ENCODE measurements at regions not wholly inside any gene's neighbourhood (a gene's known extent, or its start where the extent isn't known, plus 50 kb on each side); places are given as distances from the start of the nearest gene placed in this dataset.

DNA sequence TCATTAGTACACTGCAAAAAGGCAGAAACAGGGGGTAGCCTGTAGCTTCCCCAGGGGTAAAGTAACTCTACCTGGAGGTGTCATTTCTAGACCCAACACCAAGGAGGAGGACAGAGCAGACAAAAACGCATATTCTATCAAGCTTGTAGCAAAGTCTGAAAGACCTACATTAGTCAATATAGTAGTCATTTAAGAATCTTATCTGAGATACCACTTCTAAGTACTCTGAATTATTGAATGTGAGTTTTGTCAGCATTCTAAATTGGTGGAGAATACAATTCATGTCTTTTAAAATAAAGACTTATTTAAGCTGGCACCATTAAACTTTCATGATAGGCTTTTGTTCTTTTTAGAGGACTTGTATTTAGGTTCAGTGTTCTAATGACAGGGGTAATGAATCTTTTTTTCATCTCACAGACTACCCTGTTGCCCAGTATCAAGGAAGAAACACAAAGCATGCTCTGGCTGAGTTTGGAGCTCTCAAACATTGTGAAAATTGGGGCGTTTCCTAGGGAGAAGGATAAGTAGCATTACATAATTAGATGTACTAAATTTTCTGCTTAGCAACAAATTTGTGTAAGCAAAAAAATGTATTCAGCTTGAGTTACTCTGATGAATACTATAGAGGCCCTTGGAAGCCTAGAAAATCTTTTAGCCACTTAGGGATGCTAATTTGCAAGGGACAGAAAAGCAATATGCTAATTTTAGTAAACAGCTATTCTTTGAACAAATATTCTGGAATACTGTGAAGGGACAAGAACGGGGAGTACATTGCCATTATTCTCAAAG, 255.4 kb upstream of the HSF2 start:
- H3K27ac Mint-ChIP-seq, result no peak overlapping the region
- DNase-seq, result no peak
- Histone ChIP-seq H3K27me3 (ENCODE audit: control insufficient read depth, insufficient read depth, low read length) (no peaks in the 10 kb centered on the region), H3K27ac (ENCODE audit: insufficient read depth, low read length, poor library complexity, severe bottlenecking) (no peak overlapping the region), H3K36me3 (ENCODE audit: control insufficient read depth, insufficient read depth, low read length) (no peaks in the 10 kb centered on the region), H3K4me1 (ENCODE audit: control insufficient read depth, insufficient read depth, low read length, poor library complexity, severe bottlenecking) (no peaks in the 10 kb centered on the region), H3K4me3 (ENCODE audit: low read depth, low read length) (no peak overlapping the region), H3K9me3 (ENCODE audit: control insufficient read depth in 2 of 2, low read length in 2 of 2) (no peaks in the 10 kb centered on the region)
- ATAC-seq (ENCODE audit: low read depth in 2 of 2), result no peak
- no peaks in the 10 kb centered on the region for H3K4me1 Mint-ChIP-seq
- H3K36me3 Mint-ChIP-seq, result no peaks in the 10 kb centered on the region
- H3K4me3 Mint-ChIP-seq, result no peak overlapping the region
- H3K9me3 Mint-ChIP-seq, result peaks cover 0 to 2% (median 0%) of the 10 kb centered on the region in 7 donors
- H3K27me3 Mint-ChIP-seq, result no peaks in the 10 kb centered on the region

DNA sequence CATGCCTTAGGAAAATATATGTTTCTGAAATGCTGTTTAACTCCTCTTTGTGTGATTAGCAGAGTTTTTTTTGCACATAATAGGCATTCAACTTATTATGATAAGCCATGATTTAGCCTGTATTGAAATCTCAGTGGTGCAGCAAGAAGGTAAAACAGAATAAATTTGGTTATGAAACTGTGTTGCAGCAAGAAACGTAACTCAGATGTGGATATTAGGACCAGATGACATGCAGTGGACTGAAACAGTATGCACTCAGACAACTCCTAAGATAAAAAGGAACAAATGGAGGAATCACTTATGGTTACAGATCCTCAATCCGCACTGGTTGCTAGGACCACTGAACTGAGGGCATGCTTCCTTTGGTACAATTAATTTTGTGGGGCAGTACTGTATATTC, 254.2 kb upstream of the HSF2 start:
- H3K27me3 Mint-ChIP-seq, result no peaks in the 10 kb centered on the region
- DNase-seq (no peak), ATAC-seq (ENCODE audit: low read depth in 2 of 2) (no peak)
- H3K36me3 Mint-ChIP-seq, result no peaks in the 10 kb centered on the region
- no peaks in the 10 kb centered on the region for H3K9me3 ChIP-seq (ENCODE audit: control insufficient read depth in 2 of 2, low read length in 2 of 2)
- H3K4me3 ChIP-seq (ENCODE audit: low read depth, low read length), result no peak overlapping the region
- H3K4me1 ChIP-seq (ENCODE audit: control insufficient read depth, insufficient read depth, low read length, poor library complexity, severe bottlenecking), result no peaks in the 10 kb centered on the region
- H3K9me3 Mint-ChIP-seq, result peaks cover 0 to 2% (median 0%) of the 10 kb centered on the region in 7 donors
- H3K4me3 Mint-ChIP-seq, result no peak overlapping the region
- no peak overlapping the region for H3K27ac Mint-ChIP-seq
- no peak overlapping the region for H3K27ac ChIP-seq (ENCODE audit: insufficient read depth, low read length, poor library complexity, severe bottlenecking)
- H3K36me3 ChIP-seq (ENCODE audit: control insufficient read depth, insufficient read depth, low read length), result no peaks in the 10 kb centered on the region
- H3K27me3 ChIP-seq (ENCODE audit: control insufficient read depth, insufficient read depth, low read length), result no peaks in the 10 kb centered on the region
- no peaks in the 10 kb centered on the region for H3K4me1 Mint-ChIP-seq

DNA sequence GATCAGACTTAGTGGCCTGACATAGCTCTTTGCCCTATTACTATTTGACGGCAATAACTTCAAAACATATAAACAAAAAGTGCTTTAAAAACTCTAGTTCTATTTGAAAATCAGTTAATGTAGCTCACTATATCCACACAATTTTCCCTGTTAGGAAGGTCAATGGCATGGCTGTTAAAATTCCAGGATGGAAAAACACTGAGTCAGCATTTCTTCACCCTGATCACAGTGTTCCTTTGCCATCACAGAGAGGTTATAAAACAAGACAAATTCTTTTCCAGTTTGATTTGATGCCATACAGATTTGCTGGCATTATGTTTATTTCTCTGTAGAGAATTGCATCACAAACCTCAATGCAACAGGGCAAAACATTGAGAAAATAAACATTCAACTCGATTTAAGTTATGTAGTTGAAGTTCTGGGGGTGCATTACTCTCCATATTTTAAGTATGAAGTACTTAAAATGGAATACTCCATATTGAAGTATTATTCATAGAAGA, 253.7 kb upstream of the HSF2 start:
- H3K4me1 ChIP-seq (ENCODE audit: control insufficient read depth, insufficient read depth, low read length, poor library complexity, severe bottlenecking), result no peaks in the 10 kb centered on the region
- Mint-ChIP-seq H3K27ac (no peak overlapping the region), H3K36me3 (no peaks in the 10 kb centered on the region), H3K4me3 (no peak overlapping the region), H3K27me3 (no peaks in the 10 kb centered on the region), H3K4me1 (no peaks in the 10 kb centered on the region), H3K9me3 (peaks cover 0 to 2% (median 0%) of the 10 kb centered on the region in 7 donors)
- no peak for ATAC-seq (ENCODE audit: low read depth in 2 of 2)
- H3K27me3 ChIP-seq (ENCODE audit: control insufficient read depth, insufficient read depth, low read length), result no peaks in the 10 kb centered on the region
- no peak for DNase-seq
- H3K4me3 ChIP-seq (ENCODE audit: low read depth, low read length), result no peak overlapping the region
- H3K9me3 ChIP-seq (ENCODE audit: control insufficient read depth in 2 of 2, low read length in 2 of 2), result no peaks in the 10 kb centered on the region
- no peaks in the 10 kb centered on the region for H3K36me3 ChIP-seq (ENCODE audit: control insufficient read depth, insufficient read depth, low read length)
- H3K27ac ChIP-seq (ENCODE audit: insufficient read depth, low read length, poor library complexity, severe bottlenecking), result no peak overlapping the region

DNA sequence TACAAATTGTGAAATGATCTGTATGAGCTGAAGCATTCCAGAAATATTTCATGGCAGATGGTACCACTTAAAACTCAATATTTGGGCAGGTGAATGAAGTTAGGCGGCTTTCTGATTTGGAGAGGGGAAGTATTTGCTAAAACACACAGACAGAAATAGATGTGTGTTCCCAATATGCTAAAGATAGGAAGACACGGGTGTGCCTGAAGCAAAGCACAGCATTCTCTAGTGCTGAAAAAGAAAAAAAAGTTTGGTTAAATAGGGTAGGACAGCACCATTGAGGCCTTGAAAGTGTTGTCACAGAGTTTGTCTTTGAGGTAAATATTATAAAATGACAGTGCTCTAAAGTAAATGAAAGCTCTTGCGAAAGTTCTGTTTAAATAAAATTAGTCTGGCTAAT, 252.2 kb upstream of the HSF2 start:
- Histone ChIP-seq H3K9me3 (ENCODE audit: control insufficient read depth in 2 of 2, low read length in 2 of 2) (no peaks in the 10 kb centered on the region), H3K27ac (ENCODE audit: insufficient read depth, low read length, poor library complexity, severe bottlenecking) (no peak overlapping the region), H3K27me3 (ENCODE audit: control insufficient read depth, insufficient read depth, low read length) (no peaks in the 10 kb centered on the region), H3K4me1 (ENCODE audit: control insufficient read depth, insufficient read depth, low read length, poor library complexity, severe bottlenecking) (no peaks in the 10 kb centered on the region), H3K36me3 (ENCODE audit: control insufficient read depth, insufficient read depth, low read length) (no peaks in the 10 kb centered on the region), H3K4me3 (ENCODE audit: low read depth, low read length) (no peak overlapping the region)
- no peaks in the 10 kb centered on the region for H3K4me1 Mint-ChIP-seq
- no peaks in the 10 kb centered on the region for H3K27me3 Mint-ChIP-seq
- H3K4me3 Mint-ChIP-seq, result no peak overlapping the region
- no peak for ATAC-seq (ENCODE audit: low read depth in 2 of 2)
- peaks cover 0 to 2% (median 0%) of the 10 kb centered on the region in 7 donors for H3K9me3 Mint-ChIP-seq
- H3K36me3 Mint-ChIP-seq, result no peaks in the 10 kb centered on the region
- DNase-seq, result no peak
- H3K27ac Mint-ChIP-seq, result no peak overlapping the region

DNA sequence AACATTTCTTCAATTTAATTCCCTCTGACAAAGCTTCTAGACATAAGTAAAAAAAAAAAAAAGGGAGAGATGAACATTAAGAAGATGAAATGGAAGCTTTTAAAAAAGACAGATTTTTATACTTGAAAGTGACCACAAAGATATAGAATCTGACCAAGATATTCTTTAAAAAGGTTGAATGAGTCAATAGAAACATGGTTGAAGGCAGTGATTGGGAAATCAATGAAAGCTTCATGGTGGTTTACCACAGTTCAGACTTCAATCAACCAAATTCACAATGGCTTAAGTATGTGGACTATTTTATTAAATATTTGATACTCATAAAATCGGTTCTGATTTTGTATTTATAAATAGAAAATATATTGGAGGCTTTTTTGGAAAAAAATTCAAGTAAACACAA, 248.4 kb upstream of the HSF2 start:
- no peaks in the 10 kb centered on the region for H3K4me1 Mint-ChIP-seq
- H3K9me3 ChIP-seq (ENCODE audit: control insufficient read depth in 2 of 2, low read length in 2 of 2), result no peaks in the 10 kb centered on the region
- no peaks in the 10 kb centered on the region for H3K36me3 ChIP-seq (ENCODE audit: control insufficient read depth, insufficient read depth, low read length)
- no peaks in the 10 kb centered on the region for H3K4me1 ChIP-seq (ENCODE audit: control insufficient read depth, insufficient read depth, low read length, poor library complexity, severe bottlenecking)
- no peaks in the 10 kb centered on the region for H3K27me3 ChIP-seq (ENCODE audit: control insufficient read depth, insufficient read depth, low read length)
- no peak overlapping the region for H3K4me3 Mint-ChIP-seq
- ATAC-seq (ENCODE audit: low read depth in 2 of 2), result no peak
- DNase-seq, result no peak
- H3K27me3 Mint-ChIP-seq, result no peaks in the 10 kb centered on the region
- H3K4me3 ChIP-seq (ENCODE audit: low read depth, low read length), result no peak overlapping the region
- no peak overlapping the region for H3K27ac Mint-ChIP-seq
- H3K27ac ChIP-seq (ENCODE audit: insufficient read depth, low read length, poor library complexity, severe bottlenecking), result no peak overlapping the region
- no peaks in the 10 kb centered on the region for H3K36me3 Mint-ChIP-seq
- peaks cover 0 to 2% (median 0%) of the 10 kb centered on the region in 7 donors for H3K9me3 Mint-ChIP-seq

DNA sequence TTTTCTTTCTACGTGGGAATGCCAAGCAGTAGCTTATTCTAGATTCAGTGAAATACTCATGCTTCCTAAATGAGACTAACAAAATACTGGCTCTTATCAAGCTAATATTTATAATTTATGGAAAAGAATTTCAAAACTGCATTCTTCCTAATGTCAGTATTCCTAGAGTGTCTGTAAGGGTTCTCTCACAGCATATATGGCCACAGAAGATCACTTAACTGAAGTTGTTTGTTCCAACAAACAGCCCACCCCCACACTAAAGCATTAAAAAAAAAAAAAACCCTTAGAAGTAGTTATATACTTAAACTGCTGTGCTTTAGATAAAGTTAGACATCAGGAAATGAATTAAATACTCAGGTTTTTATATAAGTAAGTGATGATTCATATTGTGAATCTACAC, 247.7 kb upstream of the HSF2 start:
- Mint-ChIP-seq H3K4me3 (no peak overlapping the region), H3K9me3 (peaks cover 0 to 2% (median 0%) of the 10 kb centered on the region in 7 donors), H3K36me3 (no peaks in the 10 kb centered on the region), H3K4me1 (no peaks in the 10 kb centered on the region), H3K27me3 (no peaks in the 10 kb centered on the region), H3K27ac (no peak overlapping the region)
- ATAC-seq (ENCODE audit: low read depth in 2 of 2) (no peak), DNase-seq (no peak)
- Histone ChIP-seq H3K27ac (ENCODE audit: insufficient read depth, low read length, poor library complexity, severe bottlenecking) (no peak overlapping the region), H3K4me3 (ENCODE audit: low read depth, low read length) (no peak overlapping the region), H3K27me3 (ENCODE audit: control insufficient read depth, insufficient read depth, low read length) (no peaks in the 10 kb centered on the region), H3K4me1 (ENCODE audit: control insufficient read depth, insufficient read depth, low read length, poor library complexity, severe bottlenecking) (no peaks in the 10 kb centered on the region), H3K9me3 (ENCODE audit: control insufficient read depth in 2 of 2, low read length in 2 of 2) (no peaks in the 10 kb centered on the region), H3K36me3 (ENCODE audit: control insufficient read depth, insufficient read depth, low read length) (no peaks in the 10 kb centered on the region)

DNA sequence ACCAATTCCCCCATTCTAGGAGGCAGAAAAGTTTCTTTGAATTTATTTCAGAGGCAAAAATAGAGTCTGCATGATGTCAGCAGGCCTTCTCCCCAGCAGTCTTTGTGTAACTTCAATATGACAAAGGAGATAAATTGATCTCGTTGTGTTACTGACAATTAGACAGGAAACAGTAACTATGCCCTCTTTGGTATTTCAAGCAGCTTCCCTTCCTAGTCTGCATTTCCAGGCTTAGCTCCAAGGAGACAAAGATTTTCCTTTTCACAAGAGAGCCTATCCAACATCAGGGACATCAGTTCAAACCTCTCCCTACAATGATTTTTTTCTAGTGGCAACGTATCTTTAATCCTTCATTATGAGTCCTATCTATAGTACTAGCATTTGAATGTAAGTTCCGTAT, 245.9 kb upstream of the HSF2 start:
- no peak overlapping the region for H3K27ac Mint-ChIP-seq
- H3K4me1 Mint-ChIP-seq, result no peaks in the 10 kb centered on the region
- no peak for ATAC-seq (ENCODE audit: low read depth in 2 of 2)

DNA sequence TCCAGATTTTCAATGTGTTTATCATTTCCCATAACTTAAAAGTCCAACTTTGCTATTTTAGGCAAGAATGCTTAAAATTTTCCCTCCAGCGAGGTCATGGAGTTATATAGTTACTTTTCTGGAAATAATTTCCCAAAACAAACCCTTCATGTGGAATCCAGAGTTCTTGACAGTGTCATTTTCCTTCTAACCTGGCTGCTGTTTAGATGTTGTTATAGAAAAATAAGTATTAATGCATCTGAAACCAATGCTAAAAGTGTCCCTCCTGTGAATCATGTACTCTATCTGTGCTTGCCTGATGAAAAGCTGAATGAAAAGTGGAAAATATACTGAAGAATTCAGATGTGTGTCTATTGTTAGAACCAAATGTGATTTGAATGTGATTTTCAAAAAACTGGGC, 245.3 kb upstream of the HSF2 start:
- H3K9me3 ChIP-seq (ENCODE audit: control insufficient read depth in 2 of 2, low read length in 2 of 2), result no peaks in the 10 kb centered on the region
- Mint-ChIP-seq H3K4me1 (no peaks in the 10 kb centered on the region), H3K27me3 (no peaks in the 10 kb centered on the region), H3K4me3 (no peak overlapping the region), H3K36me3 (no peaks in the 10 kb centered on the region), H3K9me3 (peaks cover 0 to 1% (median 0%) of the 10 kb centered on the region in 7 donors), H3K27ac (no peak overlapping the region)
- H3K36me3 ChIP-seq (ENCODE audit: control insufficient read depth, insufficient read depth, low read length), result no peaks in the 10 kb centered on the region
- H3K4me1 ChIP-seq (ENCODE audit: control insufficient read depth, insufficient read depth, low read length, poor library complexity, severe bottlenecking), result no peaks in the 10 kb centered on the region
- no peak overlapping the region for H3K4me3 ChIP-seq (ENCODE audit: low read depth, low read length)
- ATAC-seq (ENCODE audit: low read depth in 2 of 2), result no peak
- H3K27ac ChIP-seq (ENCODE audit: insufficient read depth, low read length, poor library complexity, severe bottlenecking), result no peak overlapping the region
- no peak for DNase-seq
- no peaks in the 10 kb centered on the region for H3K27me3 ChIP-seq (ENCODE audit: control insufficient read depth, insufficient read depth, low read length)

More for the DNA sequence above, 245.9 kb upstream of the HSF2 start:
- Mint-ChIP-seq H3K36me3 (no peaks in the 10 kb centered on the region), H3K4me3 (no peak overlapping the region), H3K9me3 (peaks cover 0 to 1% (median 0%) of the 10 kb centered on the region in 7 donors), H3K27me3 (no peaks in the 10 kb centered on the region)
- no peak overlapping the region for H3K4me3 ChIP-seq (ENCODE audit: low read depth, low read length)
- H3K27ac ChIP-seq (ENCODE audit: insufficient read depth, low read length, poor library complexity, severe bottlenecking), result no peak overlapping the region
- H3K4me1 ChIP-seq (ENCODE audit: control insufficient read depth, insufficient read depth, low read length, poor library complexity, severe bottlenecking), result no peaks in the 10 kb centered on the region
- H3K36me3 ChIP-seq (ENCODE audit: control insufficient read depth, insufficient read depth, low read length), result no peaks in the 10 kb centered on the region
- H3K9me3 ChIP-seq (ENCODE audit: control insufficient read depth in 2 of 2, low read length in 2 of 2), result no peaks in the 10 kb centered on the region
- DNase-seq, result no peak
- H3K27me3 ChIP-seq (ENCODE audit: control insufficient read depth, insufficient read depth, low read length), result no peaks in the 10 kb centered on the region

All from CD4-positive, CD25-positive, alpha-beta regulatory T cell (primary cell).